VCaP (cell line): ENCODE measurements at regions not wholly inside any gene's neighbourhood (a gene's known extent, or its start where the extent isn't known, plus 50 kb on each side); places are given as distances from the start of the nearest gene placed in this dataset.

Experiments
- H3K27ac ChIP-seq: fragments of 450-650 bp; 2 replicates; pipeline ENCODE4 v1.5.1; 2017
- CTCF ChIP-seq: fragments of 450-650 bp; conservative IDR thresholded peaks from 2 replicates; pipeline ENCODE4 v1.5.1; 2017; ENCODE audit warnings: mild to moderate bottlenecking, moderate library complexity

- H3K27ac ChIP-seq, result no peak overlapping the region
- TF ChIP-seq CTCF, result no peak
These were observed 249.7 kb downstream of the AHR start for GRCh38 chr7:17548014-17548653.

- no peak for TF ChIP-seq CTCF
- no peak overlapping the region for H3K27ac ChIP-seq
These were observed 251.0 kb downstream of the AHR start for GRCh38 chr7:17549406-17549805.

- TF ChIP-seq CTCF, result no peak
- H3K27ac ChIP-seq, result no peak overlapping the region
These were observed 253.9 kb downstream of the AHR start for GRCh38 chr7:17552373-17552772.

GRCh38 chr7:17552952-17553351 lies 254.5 kb downstream of the AHR start:
- TF ChIP-seq CTCF, result no peak
- no peak overlapping the region for H3K27ac ChIP-seq

GRCh38 chr7:17554341-17555015 lies 256.0 kb downstream of the AHR start:
- H3K27ac ChIP-seq, result no peak overlapping the region
- no peak for TF ChIP-seq CTCF

GRCh38 chr7:17556247-17556956 lies 257.9 kb downstream of the AHR start:
- no peak overlapping the region for H3K27ac ChIP-seq
- TF ChIP-seq CTCF, result no peak

- TF ChIP-seq CTCF, result no peak
- no peak overlapping the region for H3K27ac ChIP-seq
These were observed 258.8 kb downstream of the AHR start for GRCh38 chr7:17557251-17557671.
